Stimulated activated effector memory CD8-positive, alpha-beta T cell treated with anti-CD3 and anti-CD28 coated beads, Interleukin-12 subunit alpha, Interleukin-12 subunit beta, amount 100 ng/mL, for 72 hours (primary cell): ENCODE measurements at regions not wholly inside any gene's neighbourhood (a gene's known extent, or its start where the extent isn't known, plus 50 kb on each side); places are given as distances from the start of the nearest gene placed in this dataset.
A peak's percentile ranks its signal among the peaks of the same experiment; 100 is the strongest.
"Not testable (repeated sequence)": the region's sequence is repeated elsewhere in the genome, so short reads cannot be mapped to it uniquely, and the experiment has no call there.

Source experiments
- ATAC-seq: fragments of 150-1000 bp; cut with Tn5 transposase; 2 replicates; pipeline ENCODE4 v1.10.0; 2021
- DNase-seq, 2 donors: peaks; one replicate each; pipeline ENCODE4 v3.0.0; 2021 to 2022; ENCODE audit warnings: low spot score in 2 of 2
- H3K27ac Mint-ChIP-seq: one replicate; pipeline ENCODE4 v1.8.0; 2022; ENCODE audit warnings: mild to moderate bottlenecking, mixed read lengths
- H3K36me3 Mint-ChIP-seq: one replicate; pipeline ENCODE4 v1.8.0; 2022; ENCODE audit warnings: mild to moderate bottlenecking, mixed read lengths
- H3K4me1 Mint-ChIP-seq: one replicate; pipeline ENCODE4 v1.8.0; 2022; ENCODE audit warnings: mixed read lengths
- H3K4me3 Mint-ChIP-seq: one replicate; pipeline ENCODE4 v1.8.0; 2022; ENCODE audit warnings: mild to moderate bottlenecking, mixed read lengths
- H3K9me3 Mint-ChIP-seq: one replicate; pipeline ENCODE4 v1.8.0; 2022; ENCODE audit warnings: mixed read lengths

- ATAC-seq (no peak), DNase-seq (no peak)
- Mint-ChIP-seq H3K36me3 (no peaks in the 10 kb centered on the region), H3K27ac (no peak overlapping the region), H3K4me1 (no peaks in the 10 kb centered on the region), H3K9me3 (no peaks in the 10 kb centered on the region), H3K4me3 (no peak overlapping the region)
Measured at GRCh38 chr17:63268827-63269226, 177.3 kb downstream of the CYB561 start.

- Mint-ChIP-seq H3K4me1 (no peaks in the 10 kb centered on the region), H3K9me3 (no peaks in the 10 kb centered on the region), H3K4me3 (no peak overlapping the region), H3K36me3 (no peaks in the 10 kb centered on the region), H3K27ac (no peak overlapping the region)
- DNase-seq, result no peak
- no peak for ATAC-seq
Measured at GRCh38 chr17:63270610-63271009, 175.5 kb downstream of the CYB561 start.

- H3K9me3 Mint-ChIP-seq, result no peaks in the 10 kb centered on the region
- H3K4me1 Mint-ChIP-seq, result peaks cover 19% of the 10 kb centered on the region
- DNase-seq, result no peak
- H3K4me3 Mint-ChIP-seq, result no peak overlapping the region
- no peak overlapping the region for H3K27ac Mint-ChIP-seq
- no peak for ATAC-seq
- H3K36me3 Mint-ChIP-seq, result no peaks in the 10 kb centered on the region
Measured at GRCh38 chr17:63274146-63274545, 172.0 kb downstream of the CYB561 start.

- H3K4me1 Mint-ChIP-seq, result peaks cover 22% of the 10 kb centered on the region
- no peaks in the 10 kb centered on the region for H3K9me3 Mint-ChIP-seq
- ATAC-seq (peak; percentile 99), DNase-seq (no peak)
- H3K4me3 Mint-ChIP-seq, result no peak overlapping the region
- no peak overlapping the region for H3K27ac Mint-ChIP-seq
- no peaks in the 10 kb centered on the region for H3K36me3 Mint-ChIP-seq
Measured at GRCh38 chr17:63275318-63275970, 170.7 kb downstream of the CYB561 start.

GRCh38 chr17:63275971-63276745, 169.9 kb downstream of the CYB561 start:
- no peaks in the 10 kb centered on the region for H3K36me3 Mint-ChIP-seq
- no peak for DNase-seq
- peaks cover 22% of the 10 kb centered on the region for H3K4me1 Mint-ChIP-seq
- H3K9me3 Mint-ChIP-seq, result no peaks in the 10 kb centered on the region
- H3K27ac Mint-ChIP-seq, result no peak overlapping the region
- ATAC-seq, result no peak
- H3K4me3 Mint-ChIP-seq, result no peak overlapping the region

GRCh38 chr17:63276821-63277220, 169.3 kb downstream of the CYB561 start:
- H3K27ac Mint-ChIP-seq, result no peak overlapping the region
- DNase-seq (no peak), ATAC-seq (no peak)
- no peak overlapping the region for H3K4me3 Mint-ChIP-seq
- H3K9me3 Mint-ChIP-seq, result no peaks in the 10 kb centered on the region
- H3K4me1 Mint-ChIP-seq, result peaks cover 22% of the 10 kb centered on the region
- H3K36me3 Mint-ChIP-seq, result no peaks in the 10 kb centered on the region

- peaks cover 22% of the 10 kb centered on the region for H3K4me1 Mint-ChIP-seq
- no peaks in the 10 kb centered on the region for H3K9me3 Mint-ChIP-seq
- DNase-seq, result no peak
- no peaks in the 10 kb centered on the region for H3K36me3 Mint-ChIP-seq
- no peak overlapping the region for H3K4me3 Mint-ChIP-seq
- H3K27ac Mint-ChIP-seq, result no peak overlapping the region
- no peak for ATAC-seq
Measured at GRCh38 chr17:63277629-63278028, 168.5 kb downstream of the CYB561 start.

- Mint-ChIP-seq H3K36me3 (no peaks in the 10 kb centered on the region), H3K4me3 (no peak overlapping the region), H3K27ac (peak overlapping the region; percentile 1), H3K4me1 (peaks cover 22% of the 10 kb centered on the region), H3K9me3 (no peaks in the 10 kb centered on the region)
- DNase-seq, result no peak
- peak; percentile 57 for ATAC-seq
Measured at GRCh38 chr17:63278728-63279442, 167.2 kb downstream of the CYB561 start.

GRCh38 chr17:63279498-63280230, 166.4 kb downstream of the CYB561 start:
- Mint-ChIP-seq H3K27ac (peak overlapping the region; percentile 1), H3K4me3 (peak overlapping the region; percentile 3), H3K4me1 (peaks cover 22% of the 10 kb centered on the region), H3K9me3 (no peaks in the 10 kb centered on the region), H3K36me3 (no peaks in the 10 kb centered on the region)
- DNase-seq (no peak), ATAC-seq (peak; percentile 37)

GRCh38 chr17:63282455-63282854, 163.7 kb downstream of the CYB561 start:
- H3K4me3 Mint-ChIP-seq, result no peak overlapping the region

GRCh38 chr17:63285551-63285950, 160.6 kb downstream of the CYB561 start:
- Mint-ChIP-seq H3K9me3 (peaks cover 16% of the 10 kb centered on the region), H3K27ac (no peak overlapping the region), H3K4me1 (peaks cover 12% of the 10 kb centered on the region), H3K4me3 (no peak overlapping the region), H3K36me3 (no peaks in the 10 kb centered on the region)
- no peak for DNase-seq
- ATAC-seq, result no peak

More at GRCh38 chr17:63282455-63282854, 163.7 kb downstream of the CYB561 start:
- H3K9me3 Mint-ChIP-seq, result peaks cover 16% of the 10 kb centered on the region
- H3K27ac Mint-ChIP-seq, result no peak overlapping the region
- H3K4me1 Mint-ChIP-seq, result peaks cover 16% of the 10 kb centered on the region
- ATAC-seq, result no peak
- DNase-seq, result no peak
- no peaks in the 10 kb centered on the region for H3K36me3 Mint-ChIP-seq

- ATAC-seq (no peak), DNase-seq (no peak)
- Mint-ChIP-seq H3K36me3 (no peaks in the 10 kb centered on the region), H3K4me1 (peaks cover 12% of the 10 kb centered on the region), H3K9me3 (peaks cover 16% of the 10 kb centered on the region), H3K4me3 (no peak overlapping the region), H3K27ac (no peak overlapping the region)
Measured at GRCh38 chr17:63286254-63286653, 159.9 kb downstream of the CYB561 start.

- DNase-seq, H3K4me3 Mint-ChIP-seq, H3K36me3 Mint-ChIP-seq, H3K27ac Mint-ChIP-seq, ATAC-seq: not testable (repeated sequence)
- H3K9me3 Mint-ChIP-seq, result peaks cover 16% of the 10 kb centered on the region
- H3K4me1 Mint-ChIP-seq, result peaks cover 12% of the 10 kb centered on the region
Measured at GRCh38 chr17:63287006-63287405, 159.1 kb downstream of the CYB561 start.

- Mint-ChIP-seq H3K27ac (no peak overlapping the region), H3K4me3 (no peak overlapping the region), H3K4me1 (peaks cover 12% of the 10 kb centered on the region), H3K36me3 (no peaks in the 10 kb centered on the region), H3K9me3 (peaks cover 14% of the 10 kb centered on the region)
- ATAC-seq (no peak), DNase-seq (no peak)
Measured at GRCh38 chr17:63289931-63290330, 156.2 kb downstream of the CYB561 start.

GRCh38 chr17:63290351-63290750, 155.8 kb downstream of the CYB561 start:
- ATAC-seq (no peak), DNase-seq (no peak)
- Mint-ChIP-seq H3K36me3 (no peaks in the 10 kb centered on the region), H3K27ac (no peak overlapping the region), H3K4me3 (no peak overlapping the region), H3K9me3 (peaks cover 10% of the 10 kb centered on the region), H3K4me1 (peaks cover 12% of the 10 kb centered on the region)
